Kidney tubule cell (primary cell): ENCODE measurements at regions not wholly inside any gene's neighbourhood (a gene's known extent, or its start where the extent isn't known, plus 50 kb on each side); places are given as distances from the start of the nearest gene placed in this dataset.

Experiments used
- DNase-seq: peaks from one replicate; pipeline ENCODE4 v3.0.0-alpha.2; 2018; ENCODE audit warnings: low spot score

- DNase-seq: no peak
Observed at GRCh38 chr18:65409261-65409660, 341.6 kb upstream of the CDH7 start.

GRCh38 chr18:65403534-65403933 is 347.3 kb upstream of the CDH7 start:
- no peak for DNase-seq

GRCh38 chr18:65399091-65399490 is 351.7 kb upstream of the CDH7 start:
- DNase-seq: no peak

- DNase-seq: no peak
Observed at GRCh38 chr18:65398347-65399075, 352.3 kb upstream of the CDH7 start.

- no peak for DNase-seq
Observed at GRCh38 chr18:65380986-65381385, 369.8 kb upstream of the CDH7 start.

- no peak for DNase-seq
Observed at GRCh38 chr18:65380571-65380970, 370.2 kb upstream of the CDH7 start.

- no peak for DNase-seq
Observed at GRCh38 chr18:65372904-65373303, 377.9 kb upstream of the CDH7 start.

GRCh38 chr18:65365245-65365980 is 385.4 kb upstream of the CDH7 start:
- no peak for DNase-seq

GRCh38 chr18:65363911-65364632 is 386.7 kb upstream of the CDH7 start:
- DNase-seq: no peak

GRCh38 chr18:65363011-65363410 is 387.8 kb upstream of the CDH7 start:
- no peak for DNase-seq

GRCh38 chr18:65359479-65359878 is 391.3 kb upstream of the CDH7 start:
- no peak for DNase-seq

GRCh38 chr18:65358306-65358705 is 392.5 kb upstream of the CDH7 start:
- no peak for DNase-seq

GRCh38 chr18:65352186-65352585 is 398.6 kb upstream of the CDH7 start:
- no peak for DNase-seq

GRCh38 chr18:65349635-65350034 is 401.2 kb upstream of the CDH7 start:
- DNase-seq: no peak

GRCh38 chr18:65347446-65347845 is 403.4 kb upstream of the CDH7 start:
- DNase-seq: no peak

GRCh38 chr18:65346086-65346485 is 404.7 kb upstream of the CDH7 start:
- DNase-seq: no peak

GRCh38 chr18:65343571-65343970 is 407.2 kb upstream of the CDH7 start:
- DNase-seq: no peak

GRCh38 chr18:65336411-65336810 is 414.4 kb upstream of the CDH7 start:
- no peak for DNase-seq

- no peak for DNase-seq
Observed at GRCh38 chr18:65329010-65329409, 421.8 kb upstream of the CDH7 start.

GRCh38 chr18:65326805-65327204 is 424.0 kb upstream of the CDH7 start:
- DNase-seq: no peak

GRCh38 chr18:65322895-65323294 is 427.9 kb upstream of the CDH7 start:
- no peak for DNase-seq

GRCh38 chr18:65298422-65298821 is 452.4 kb upstream of the CDH7 start:
- DNase-seq: no peak

GRCh38 chr18:65288908-65289307 is 461.9 kb upstream of the CDH7 start:
- no peak for DNase-seq
